Liver (tissue), 8 donors: ENCODE measurements at regions not wholly inside any gene's neighbourhood (a gene's known extent, or its start where the extent isn't known, plus 50 kb on each side); places are given as distances from the start of the nearest gene placed in this dataset.

Experiments
- DNase-seq: peaks from one replicate; pipeline ENCODE4 v3.0.0-alpha.2; 2017; ENCODE audit warnings: low spot score
- H3K27ac ChIP-seq, 2 donors: one replicate each; pipeline ENCODE4 v1.7.0; 2013; ENCODE audit warnings: inconsistent platforms in 2 of 2, low read length in 2 of 2, control low read depth in 1 of 2, low read depth in 1 of 2, mild to moderate bottlenecking in 1 of 2
- H3K27me3 ChIP-seq, 4 donors: one replicate each; pipeline versions ENCODE4 v1.6.1 to v1.7.0; 2013; ENCODE audit warnings: low read length in 3 of 4, inconsistent platforms in 1 of 4, mild to moderate bottlenecking in 1 of 4, moderate library complexity in 1 of 4; ENCODE audit not compliant: control insufficient read depth in 4 of 4, insufficient read depth in 4 of 4
- H3K36me3 ChIP-seq, 4 donors: one replicate each; pipeline versions ENCODE4 v1.6.1 to v1.7.0; 2013; ENCODE audit warnings: low read length in 3 of 4, mild to moderate bottlenecking in 3 of 4, low read depth in 1 of 4, moderate library complexity in 1 of 4; ENCODE audit not compliant: control insufficient read depth in 4 of 4, insufficient read depth in 3 of 4
- H3K4me1 ChIP-seq, 4 donors: one replicate each; pipeline versions ENCODE4 v1.6.1 to v1.7.0; 2013; ENCODE audit warnings: low read length in 3 of 4, mild to moderate bottlenecking in 3 of 4, moderate library complexity in 1 of 4; ENCODE audit not compliant: control insufficient read depth in 4 of 4, insufficient read depth in 4 of 4
- H3K4me3 ChIP-seq, 3 donors: one replicate each; pipeline versions ENCODE4 v1.6.1 to v1.7.0; 2013; ENCODE audit warnings: low read length in 3 of 3, control low read depth in 1 of 3, low read depth in 1 of 3, mild to moderate bottlenecking in 1 of 3
- H3K9ac ChIP-seq, 2 donors: one replicate each; pipeline ENCODE4 v1.7.0; 2013; ENCODE audit warnings: low read length in 2 of 2, mild to moderate bottlenecking in 2 of 2, moderate library complexity in 2 of 2, control low read depth in 1 of 2, low read depth in 1 of 2
- H3K9me3 ChIP-seq, 4 donors: one replicate each; pipeline versions ENCODE4 v1.6.1 to v1.7.0; 2013; ENCODE audit warnings: low read length in 3 of 4; ENCODE audit not compliant: control insufficient read depth in 4 of 4
- EGR1 ChIP-seq, 2 donors: IDR thresholded peaks; 2 replicates each; pipeline ENCODE4 v1.6.1; 2016 to 2018; ENCODE audit warnings: antibody characterized with exemption in 2 of 2, low read depth in 2 of 2
- FOXA1 ChIP-seq: IDR thresholded peaks from 2 replicates; pipeline ENCODE4 v1.6.1; 2016; ENCODE audit warnings: antibody characterized with exemption
- FOXA2 ChIP-seq: IDR thresholded peaks from 2 replicates; pipeline ENCODE4 v1.6.1; 2016; ENCODE audit warnings: antibody characterized with exemption
- GABPA ChIP-seq, 2 donors: IDR thresholded peaks in 1 of 2; conservative IDR thresholded peaks in 1 of 2; 2 replicates each; pipeline ENCODE4 v1.6.1; 2016; ENCODE audit warnings: antibody characterized with exemption in 2 of 2, mild to moderate bottlenecking in 1 of 2, moderate library complexity in 1 of 2
- HNF4G ChIP-seq: IDR thresholded peaks from 2 replicates; pipeline ENCODE4 v1.6.1; 2016; ENCODE audit warnings: antibody characterized with exemption
- JUND ChIP-seq, 2 donors: IDR thresholded peaks; 2 replicates each; pipeline ENCODE4 v1.6.1; 2016; ENCODE audit warnings: antibody characterized with exemption in 2 of 2
- NR2F2 ChIP-seq: IDR thresholded peaks from 2 replicates; pipeline ENCODE4 v1.6.1; 2016; ENCODE audit warnings: antibody characterized with exemption
- SP1 ChIP-seq: IDR thresholded peaks from 2 replicates; pipeline ENCODE4 v1.6.1; 2018; ENCODE audit warnings: antibody characterized with exemption, mild to moderate bottlenecking
- TAF1 ChIP-seq: conservative IDR thresholded peaks from 2 replicates; pipeline ENCODE4 v1.6.1; 2016; ENCODE audit warnings: antibody characterized with exemption, mild to moderate bottlenecking
- YY1 ChIP-seq: IDR thresholded peaks from 2 replicates; pipeline ENCODE4 v1.6.1; 2016; ENCODE audit warnings: antibody characterized with exemption, mild to moderate bottlenecking
- WGBS: extraction: QIAGEN DNeasy Blood & Tissue Kit; methylation state at CpG from one replicate; pipeline ENCODE4 v1.1.7; 2013; 5-methylcytosine and 5-hydroxymethylcytosine counted together
- TF ChIP-seq, protein P1 (sequence below): IDR thresholded peaks from 2 replicates; pipeline ENCODE4 v1.6.1; 2016; ENCODE audit warnings: antibody characterized with exemption, mild to moderate bottlenecking
- TF ChIP-seq, protein P2 (sequence below): IDR thresholded peaks from 2 replicates; pipeline ENCODE4 v1.6.1; 2016; ENCODE audit warnings: antibody characterized with exemption
- TF ChIP-seq, protein P3 (sequence below): IDR thresholded peaks from 2 replicates; pipeline ENCODE4 v1.6.1; 2016; ENCODE audit warnings: antibody characterized with exemption
- TF ChIP-seq, protein P4 (sequence below): fragments of 150-350 bp; IDR thresholded peaks from 2 replicates; pipeline ENCODE4 v1.5.1; 2017; ENCODE audit warnings: improper control_type of control experiment, low read depth, low read length; ENCODE audit not compliant: missing input control
- TF ChIP-seq, protein P5 (sequence below): IDR thresholded peaks from 2 replicates; pipeline ENCODE4 v1.6.1; 2016; ENCODE audit warnings: antibody characterized with exemption
- donor health status: healthy.
- donor health status: healthy.
- donor health status: healthy.
- donor health status: healthy.
- donor health status: healthy.

DNA sequence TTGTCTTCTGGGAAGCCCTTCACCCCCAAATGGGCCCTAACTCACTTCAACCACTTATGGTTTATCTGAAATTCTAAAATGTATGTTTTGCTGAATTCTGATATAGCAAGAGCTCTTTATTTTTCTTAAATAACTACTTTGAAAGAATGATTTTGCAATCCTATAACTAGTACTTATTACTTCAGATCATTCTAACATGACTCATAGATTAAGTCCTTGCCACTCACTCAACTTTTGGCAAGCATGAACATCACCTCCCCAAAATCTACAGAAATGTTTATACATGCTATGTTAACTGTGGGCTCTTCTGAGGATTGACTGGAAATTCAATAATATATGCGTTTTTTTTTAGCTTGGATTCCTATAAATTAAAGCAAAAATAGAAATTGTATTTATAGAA, 367.4 kb upstream of the FAT3 start:
- Histone ChIP-seq H3K27me3 (no peaks in the 10 kb centered on the region), H3K4me1 (no peaks in the 10 kb centered on the region), H3K9me3 (no peaks in the 10 kb centered on the region), H3K27ac (no peak overlapping the region), H3K9ac (no peak overlapping the region), H3K36me3 (no peaks in the 10 kb centered on the region), H3K4me3 (no peak overlapping the region)
- TF ChIP-seq, protein P1, sequence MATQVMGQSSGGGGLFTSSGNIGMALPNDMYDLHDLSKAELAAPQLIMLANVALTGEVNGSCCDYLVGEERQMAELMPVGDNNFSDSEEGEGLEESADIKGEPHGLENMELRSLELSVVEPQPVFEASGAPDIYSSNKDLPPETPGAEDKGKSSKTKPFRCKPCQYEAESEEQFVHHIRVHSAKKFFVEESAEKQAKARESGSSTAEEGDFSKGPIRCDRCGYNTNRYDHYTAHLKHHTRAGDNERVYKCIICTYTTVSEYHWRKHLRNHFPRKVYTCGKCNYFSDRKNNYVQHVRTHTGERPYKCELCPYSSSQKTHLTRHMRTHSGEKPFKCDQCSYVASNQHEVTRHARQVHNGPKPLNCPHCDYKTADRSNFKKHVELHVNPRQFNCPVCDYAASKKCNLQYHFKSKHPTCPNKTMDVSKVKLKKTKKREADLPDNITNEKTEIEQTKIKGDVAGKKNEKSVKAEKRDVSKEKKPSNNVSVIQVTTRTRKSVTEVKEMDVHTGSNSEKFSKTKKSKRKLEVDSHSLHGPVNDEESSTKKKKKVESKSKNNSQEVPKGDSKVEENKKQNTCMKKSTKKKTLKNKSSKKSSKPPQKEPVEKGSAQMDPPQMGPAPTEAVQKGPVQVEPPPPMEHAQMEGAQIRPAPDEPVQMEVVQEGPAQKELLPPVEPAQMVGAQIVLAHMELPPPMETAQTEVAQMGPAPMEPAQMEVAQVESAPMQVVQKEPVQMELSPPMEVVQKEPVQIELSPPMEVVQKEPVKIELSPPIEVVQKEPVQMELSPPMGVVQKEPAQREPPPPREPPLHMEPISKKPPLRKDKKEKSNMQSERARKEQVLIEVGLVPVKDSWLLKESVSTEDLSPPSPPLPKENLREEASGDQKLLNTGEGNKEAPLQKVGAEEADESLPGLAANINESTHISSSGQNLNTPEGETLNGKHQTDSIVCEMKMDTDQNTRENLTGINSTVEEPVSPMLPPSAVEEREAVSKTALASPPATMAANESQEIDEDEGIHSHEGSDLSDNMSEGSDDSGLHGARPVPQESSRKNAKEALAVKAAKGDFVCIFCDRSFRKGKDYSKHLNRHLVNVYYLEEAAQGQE: no peak
- TF ChIP-seq, protein P2, sequence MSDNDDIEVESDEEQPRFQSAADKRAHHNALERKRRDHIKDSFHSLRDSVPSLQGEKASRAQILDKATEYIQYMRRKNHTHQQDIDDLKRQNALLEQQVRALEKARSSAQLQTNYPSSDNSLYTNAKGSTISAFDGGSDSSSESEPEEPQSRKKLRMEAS: no peak
- no peak for TF ChIP-seq FOXA1
- TF ChIP-seq JUND (IDR thresholded peaks at IDR 0.05): no peak
- TF ChIP-seq, protein P3, sequence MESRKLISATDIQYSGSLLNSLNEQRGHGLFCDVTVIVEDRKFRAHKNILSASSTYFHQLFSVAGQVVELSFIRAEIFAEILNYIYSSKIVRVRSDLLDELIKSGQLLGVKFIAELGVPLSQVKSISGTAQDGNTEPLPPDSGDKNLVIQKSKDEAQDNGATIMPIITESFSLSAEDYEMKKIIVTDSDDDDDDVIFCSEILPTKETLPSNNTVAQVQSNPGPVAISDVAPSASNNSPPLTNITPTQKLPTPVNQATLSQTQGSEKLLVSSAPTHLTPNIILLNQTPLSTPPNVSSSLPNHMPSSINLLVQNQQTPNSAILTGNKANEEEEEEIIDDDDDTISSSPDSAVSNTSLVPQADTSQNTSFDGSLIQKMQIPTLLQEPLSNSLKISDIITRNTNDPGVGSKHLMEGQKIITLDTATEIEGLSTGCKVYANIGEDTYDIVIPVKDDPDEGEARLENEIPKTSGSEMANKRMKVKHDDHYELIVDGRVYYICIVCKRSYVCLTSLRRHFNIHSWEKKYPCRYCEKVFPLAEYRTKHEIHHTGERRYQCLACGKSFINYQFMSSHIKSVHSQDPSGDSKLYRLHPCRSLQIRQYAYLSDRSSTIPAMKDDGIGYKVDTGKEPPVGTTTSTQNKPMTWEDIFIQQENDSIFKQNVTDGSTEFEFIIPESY: no peak
- TF ChIP-seq, protein P4, sequence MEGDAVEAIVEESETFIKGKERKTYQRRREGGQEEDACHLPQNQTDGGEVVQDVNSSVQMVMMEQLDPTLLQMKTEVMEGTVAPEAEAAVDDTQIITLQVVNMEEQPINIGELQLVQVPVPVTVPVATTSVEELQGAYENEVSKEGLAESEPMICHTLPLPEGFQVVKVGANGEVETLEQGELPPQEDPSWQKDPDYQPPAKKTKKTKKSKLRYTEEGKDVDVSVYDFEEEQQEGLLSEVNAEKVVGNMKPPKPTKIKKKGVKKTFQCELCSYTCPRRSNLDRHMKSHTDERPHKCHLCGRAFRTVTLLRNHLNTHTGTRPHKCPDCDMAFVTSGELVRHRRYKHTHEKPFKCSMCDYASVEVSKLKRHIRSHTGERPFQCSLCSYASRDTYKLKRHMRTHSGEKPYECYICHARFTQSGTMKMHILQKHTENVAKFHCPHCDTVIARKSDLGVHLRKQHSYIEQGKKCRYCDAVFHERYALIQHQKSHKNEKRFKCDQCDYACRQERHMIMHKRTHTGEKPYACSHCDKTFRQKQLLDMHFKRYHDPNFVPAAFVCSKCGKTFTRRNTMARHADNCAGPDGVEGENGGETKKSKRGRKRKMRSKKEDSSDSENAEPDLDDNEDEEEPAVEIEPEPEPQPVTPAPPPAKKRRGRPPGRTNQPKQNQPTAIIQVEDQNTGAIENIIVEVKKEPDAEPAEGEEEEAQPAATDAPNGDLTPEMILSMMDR: no peak
- TF ChIP-seq YY1: no peak
- no peak for TF ChIP-seq GABPA (IDR thresholded peaks at IDR 0.05 in 1 of 2, conservative IDR thresholded peaks at IDR 0.05 in 1 of 2)
- TF ChIP-seq FOXA2: no peak
- TF ChIP-seq, protein P5, sequence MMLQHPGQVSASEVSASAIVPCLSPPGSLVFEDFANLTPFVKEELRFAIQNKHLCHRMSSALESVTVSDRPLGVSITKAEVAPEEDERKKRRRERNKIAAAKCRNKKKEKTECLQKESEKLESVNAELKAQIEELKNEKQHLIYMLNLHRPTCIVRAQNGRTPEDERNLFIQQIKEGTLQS: no peak
- WGBS: 68% methylated on average over 1 of the region's 1 CpG
- no peak for DNase-seq

DNA sequence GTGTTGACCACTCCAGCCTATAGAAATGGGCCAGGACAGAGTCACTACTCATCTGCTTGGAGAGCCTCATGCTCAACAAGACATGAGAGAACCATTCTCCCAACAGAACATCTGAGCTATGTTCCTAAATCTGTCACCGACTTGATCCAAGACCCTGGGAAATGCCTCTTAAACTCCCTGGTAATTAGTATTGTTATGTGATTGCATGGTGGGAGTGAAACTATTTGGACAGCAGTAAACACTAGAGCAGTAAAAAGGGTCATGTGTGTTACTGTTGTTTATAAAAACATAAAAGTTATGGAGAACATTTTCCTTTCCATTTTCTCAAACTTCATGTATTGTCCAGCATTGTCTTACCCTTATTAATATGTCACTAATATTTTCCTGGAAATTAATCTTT, 369.8 kb upstream of the FAT3 start:
- WGBS: 82% methylated on average over 1 of the region's 1 CpG
- DNase-seq: no peak
- Histone ChIP-seq H3K36me3 (no peaks in the 10 kb centered on the region), H3K27ac (no peak overlapping the region), H3K27me3 (no peaks in the 10 kb centered on the region), H3K9me3 (no peaks in the 10 kb centered on the region), H3K4me1 (no peaks in the 10 kb centered on the region), H3K4me3 (no peak overlapping the region), H3K9ac (no peak overlapping the region)
- TF ChIP-seq JUND (IDR thresholded peaks at IDR 0.05): no peak
- no peak for TF ChIP-seq HNF4G
- TF ChIP-seq SP1: no peak
- no peak for TF ChIP-seq EGR1 (IDR thresholded peaks at IDR 0.05; ENCODE audit: low read depth in 2 of 2)
- TF ChIP-seq, protein P5: no peak
- no peak for TF ChIP-seq YY1
- TF ChIP-seq NR2F2: no peak
- no peak for TF ChIP-seq FOXA1
- no peak for TF ChIP-seq TAF1
